Stimulated activated CD8-positive, alpha-beta memory T cell treated with anti-CD3 and anti-CD28 coated beads, Interleukin-4, amount 100 ng/mL, for 1 hour (primary cell): ENCODE measurements at regions not wholly inside any gene's neighbourhood (a gene's known extent, or its start where the extent isn't known, plus 50 kb on each side); places are given as distances from the start of the nearest gene placed in this dataset.

Experiments
- DNase-seq, 2 donors: peaks; one replicate each; pipeline ENCODE4 v3.0.0-alpha.2; 2020; ENCODE audit warnings: low read depth in 2 of 2, low spot score in 1 of 2

DNA sequence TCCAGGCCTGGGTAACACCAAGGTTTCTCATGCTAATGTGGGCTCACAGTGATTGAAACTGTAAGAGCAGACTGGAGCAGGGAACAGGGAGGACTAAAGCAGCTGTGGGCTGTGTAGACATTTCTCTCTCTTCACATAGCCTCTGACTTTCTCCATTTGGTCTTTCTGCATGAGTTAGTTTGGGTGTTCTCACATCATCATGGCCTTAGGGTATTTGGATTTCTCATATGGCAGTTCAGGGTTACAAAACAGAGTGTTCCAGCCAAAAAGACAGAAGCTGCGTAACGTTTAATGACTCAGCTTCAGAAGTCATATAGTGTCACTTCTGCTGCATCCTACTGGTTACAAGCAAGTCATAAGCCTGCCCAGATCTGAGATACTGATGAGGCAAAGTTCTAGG is 52.0 kb upstream of the OSBPL8 start:
- DNase-seq: no peak

DNA sequence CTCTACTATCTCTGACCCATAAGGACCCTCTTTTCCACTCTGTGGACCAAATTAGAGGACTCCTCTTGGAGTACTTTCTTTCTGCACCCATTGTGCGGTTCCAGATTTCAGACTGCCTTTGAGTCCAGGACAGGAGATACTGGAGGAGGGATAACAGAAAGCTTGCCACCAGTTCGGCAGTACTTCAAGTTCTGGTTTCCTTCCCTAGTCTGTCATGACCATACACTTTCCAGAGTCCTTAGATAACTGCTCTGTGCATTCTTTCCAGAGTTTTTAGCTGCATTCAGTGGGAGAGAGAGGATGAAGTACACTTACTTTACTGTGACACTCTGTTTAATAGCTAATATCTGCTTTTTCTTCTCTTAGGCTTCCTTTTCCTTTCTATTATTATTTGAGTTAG is 54.8 kb upstream of the OSBPL8 start:
- no peak for DNase-seq

DNA sequence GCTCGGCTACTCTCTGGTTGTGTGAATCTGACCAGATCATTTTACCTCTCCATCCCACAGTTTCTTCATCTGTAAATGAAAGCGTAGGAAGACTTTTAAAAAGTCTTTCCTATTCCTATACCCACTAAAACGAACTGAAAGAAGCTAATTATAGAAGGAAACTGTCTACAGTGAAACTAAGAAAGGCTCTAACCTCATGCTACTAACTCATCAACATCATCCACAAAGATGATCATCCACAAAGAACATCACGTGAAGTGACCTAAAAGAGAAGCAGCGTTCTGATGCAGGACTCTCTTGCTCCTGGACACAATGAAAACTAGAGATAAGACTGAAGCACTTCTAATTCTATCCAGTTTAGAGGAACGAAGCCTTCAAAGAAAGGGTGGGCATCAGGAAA is 58.5 kb upstream of the OSBPL8 start:
- DNase-seq: no peak

DNA sequence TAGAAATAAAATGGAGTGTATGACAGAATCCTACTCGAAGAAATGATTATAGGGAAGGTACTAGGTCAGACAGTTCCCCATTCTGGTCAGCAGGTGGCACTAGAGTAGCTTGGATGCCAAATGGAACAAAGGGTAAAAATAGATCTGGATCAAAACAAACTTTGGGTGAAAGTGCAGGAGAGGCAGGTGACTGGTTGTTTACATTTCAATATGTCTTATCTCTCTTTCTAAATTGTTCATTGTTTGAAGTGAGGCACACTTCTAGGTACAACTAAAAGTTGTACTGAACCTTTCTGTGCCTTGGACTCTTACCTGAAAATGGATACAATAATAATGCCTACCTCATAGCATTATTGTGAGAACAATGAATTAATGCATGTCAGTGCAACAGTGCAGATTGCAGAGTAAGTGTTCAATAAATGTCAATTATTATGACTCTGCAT is 62.0 kb upstream of the OSBPL8 start:
- DNase-seq: peak; percentile 37 to 49

DNA sequence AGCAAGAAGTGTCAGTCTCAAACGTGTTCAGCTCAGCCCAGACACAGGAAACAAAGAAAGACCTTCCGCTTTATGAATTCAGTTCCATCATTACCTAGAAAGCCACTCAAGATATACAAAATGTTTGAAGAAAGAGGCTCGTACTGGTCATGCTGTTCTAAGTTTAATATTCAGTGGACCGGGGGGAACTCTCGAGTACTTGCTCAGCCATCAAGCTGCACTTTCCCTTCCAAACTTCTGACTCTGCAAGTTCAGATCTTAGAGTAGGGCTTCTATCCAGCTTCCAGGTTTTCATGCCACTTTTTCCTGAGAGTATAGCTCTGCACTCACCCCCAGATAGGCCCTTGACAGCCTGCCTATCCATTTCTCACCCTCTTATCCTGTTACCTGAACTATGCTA is 62.8 kb upstream of the OSBPL8 start:
- no peak for DNase-seq

DNA sequence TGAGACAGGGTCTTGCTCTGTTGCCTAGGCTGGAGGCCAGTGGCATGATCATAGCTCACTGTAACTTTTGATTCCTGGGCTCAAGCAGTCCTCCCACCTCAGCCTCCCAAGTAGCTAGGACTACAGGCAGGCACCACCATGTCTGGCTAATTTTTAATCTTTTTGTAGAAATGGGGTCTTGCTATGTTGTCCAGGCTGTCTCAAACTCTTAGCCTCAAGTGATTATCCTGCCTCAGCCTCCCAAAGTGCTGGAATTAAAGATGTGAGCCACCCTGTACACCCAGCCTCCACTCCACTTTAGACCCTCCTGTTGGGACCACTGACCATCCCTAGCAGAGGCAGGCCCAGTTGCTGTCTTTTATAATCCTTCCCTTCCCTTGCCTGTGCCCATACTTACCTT is 63.3 kb upstream of the OSBPL8 start:
- no peak for DNase-seq

DNA sequence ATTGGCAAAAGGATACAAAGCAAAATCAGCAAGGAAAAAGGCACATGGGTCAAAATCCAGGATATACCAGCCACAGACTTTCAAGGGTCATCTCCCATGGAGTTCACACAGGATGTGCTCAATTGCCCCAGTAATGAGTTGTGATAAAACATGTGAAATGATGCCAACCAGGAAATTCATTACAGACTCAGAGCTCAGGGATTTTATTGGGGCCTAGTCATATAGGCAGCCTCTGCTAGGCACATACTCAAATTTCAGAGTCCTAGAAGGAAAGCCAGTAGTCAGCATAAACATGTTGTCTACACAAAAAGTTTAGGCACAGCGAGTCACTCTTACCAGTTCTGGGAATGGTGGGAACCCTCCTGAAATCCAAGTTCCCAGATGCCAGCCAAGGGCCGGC is 64.4 kb upstream of the OSBPL8 start:
- DNase-seq: no peak

DNA sequence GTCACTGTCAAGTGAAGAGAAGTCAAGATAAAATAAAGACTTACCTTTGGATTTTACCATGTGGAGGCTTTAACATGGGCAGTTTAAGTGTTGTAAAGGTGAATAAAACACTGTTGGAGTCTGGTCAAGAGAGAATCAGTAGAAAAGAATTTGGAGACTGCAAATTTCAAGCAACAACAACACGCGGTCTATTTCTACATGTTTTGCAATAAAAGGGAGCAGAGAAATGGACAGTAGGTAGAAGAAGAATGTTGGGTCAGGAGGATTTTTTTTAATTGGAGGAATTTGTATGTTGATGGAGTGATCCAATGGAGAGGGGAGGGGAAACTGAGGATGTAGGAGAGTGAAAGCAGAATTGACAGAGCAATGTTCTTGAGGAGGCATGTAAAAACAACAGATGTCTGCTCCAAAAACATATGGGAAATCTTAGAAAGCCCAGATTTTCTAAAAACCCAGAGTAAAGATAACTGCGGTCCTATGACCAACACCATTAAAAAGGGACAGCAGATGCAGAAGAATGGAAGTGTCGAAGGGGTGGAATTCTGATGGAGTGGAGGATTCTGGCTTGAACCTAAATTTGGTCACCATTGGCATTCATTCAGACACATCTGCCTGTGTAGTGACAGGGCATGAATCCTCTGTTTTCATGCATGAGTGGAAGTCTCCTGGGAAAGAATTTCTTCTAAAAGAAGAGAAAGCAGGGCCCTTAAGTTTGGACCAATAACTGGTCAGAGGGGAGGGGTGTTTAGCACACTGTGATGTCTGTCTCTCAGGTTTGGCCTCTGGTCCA is 68.0 kb upstream of the OSBPL8 start:
- no peak for DNase-seq

DNA sequence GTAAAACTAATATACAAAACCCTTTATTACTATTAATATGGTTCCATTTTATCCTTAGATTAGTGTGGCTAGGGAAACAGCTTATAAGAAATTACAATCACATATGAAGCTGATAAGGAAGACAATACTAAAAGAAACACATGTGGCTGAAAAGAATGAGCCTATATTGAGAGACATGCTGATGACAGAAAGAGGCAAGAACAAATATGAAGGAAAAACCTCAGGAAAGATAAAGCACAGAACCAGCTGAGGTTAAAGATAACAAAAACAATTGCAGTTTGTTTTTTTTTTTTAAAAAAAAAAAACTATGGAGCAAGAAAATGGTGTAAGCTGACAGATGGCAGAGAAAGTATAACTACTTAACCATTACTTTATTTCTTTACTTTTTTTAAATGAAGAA is 69.2 kb upstream of the OSBPL8 start:
- DNase-seq: no peak

DNA sequence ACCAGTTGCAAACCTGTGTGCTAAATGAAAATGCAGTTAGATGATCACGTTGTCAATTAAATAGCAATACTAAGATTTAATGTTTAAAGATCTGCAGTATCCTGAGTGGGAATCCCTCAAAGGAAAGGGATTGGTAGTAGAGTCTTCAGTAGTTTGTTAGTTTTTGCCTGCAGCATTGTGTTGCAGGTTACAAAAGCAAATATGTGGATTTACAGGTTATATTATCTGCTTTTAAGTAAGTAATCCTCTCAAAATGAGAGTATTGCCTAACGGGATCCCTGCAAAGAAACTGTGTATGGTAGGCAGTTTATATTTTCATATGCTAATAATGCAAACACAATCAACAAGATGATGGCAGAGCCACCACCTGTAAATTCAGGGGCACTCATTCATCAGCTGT is 72.2 kb upstream of the OSBPL8 start:
- no peak for DNase-seq

DNA sequence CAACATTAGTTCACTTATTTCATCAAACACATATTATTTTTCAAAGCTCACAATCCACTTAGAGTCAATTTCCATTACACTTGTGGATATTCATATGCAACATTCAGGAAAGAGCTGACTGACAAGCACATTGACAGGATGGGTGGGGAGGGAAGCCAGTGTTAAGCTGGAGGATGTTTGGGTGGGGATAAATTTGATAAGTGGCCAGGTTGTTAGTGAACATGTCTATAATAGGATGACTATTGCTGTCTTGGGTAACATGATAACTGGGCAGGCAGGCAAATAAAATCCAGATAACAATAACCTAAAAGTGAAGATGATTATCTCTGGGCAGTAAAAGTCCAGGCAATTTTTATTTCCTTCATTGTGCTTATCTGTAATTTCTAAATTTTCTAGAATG is 73.8 kb upstream of the OSBPL8 start:
- no peak for DNase-seq

DNA sequence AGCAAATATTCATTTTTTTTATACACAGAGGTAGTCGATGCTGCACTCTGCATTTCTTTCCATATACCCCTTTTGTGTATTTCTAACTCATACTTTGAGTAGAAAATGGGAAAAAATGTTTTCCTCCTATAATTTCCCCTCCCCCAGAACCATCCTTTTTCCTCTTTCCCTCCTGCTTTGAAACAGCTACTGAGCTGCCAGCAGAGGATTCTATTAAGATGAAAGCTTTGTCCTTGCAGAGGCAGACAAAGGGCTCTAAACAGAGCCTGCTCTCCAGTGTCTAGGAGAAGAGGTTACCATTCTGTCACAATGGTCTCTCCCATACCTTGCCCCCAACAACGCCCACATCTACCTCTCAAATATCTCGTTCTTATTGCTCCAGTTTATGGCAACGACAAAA is 74.6 kb upstream of the OSBPL8 start:
- no peak for DNase-seq

DNA sequence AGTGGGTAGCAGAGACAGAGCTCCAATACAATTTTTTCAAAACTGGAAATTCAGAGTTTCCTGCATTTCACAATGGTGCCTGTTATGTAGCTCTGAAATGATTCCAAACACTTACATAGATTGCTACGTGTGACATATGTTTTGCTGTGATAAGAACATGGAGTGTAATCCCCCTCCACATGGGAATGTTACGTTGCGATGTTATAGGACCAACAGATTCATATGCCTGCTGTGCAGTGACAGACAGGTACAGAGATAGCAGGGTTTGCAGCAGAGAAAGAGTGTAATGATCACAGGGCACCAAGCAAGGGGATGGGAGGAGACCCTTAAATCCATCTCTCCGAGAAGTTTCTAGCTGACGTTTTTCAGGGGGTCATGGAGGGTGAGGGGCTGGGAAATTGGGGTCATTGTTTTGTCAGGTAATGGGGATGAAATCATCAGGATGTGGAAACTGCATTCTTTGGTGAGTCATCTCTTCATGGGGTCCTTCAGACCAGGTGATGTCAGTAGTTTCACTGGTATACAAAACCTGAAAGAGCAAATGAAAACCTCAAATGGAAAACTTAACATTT is 76.6 kb upstream of the OSBPL8 start:
- DNase-seq: no peak

DNA sequence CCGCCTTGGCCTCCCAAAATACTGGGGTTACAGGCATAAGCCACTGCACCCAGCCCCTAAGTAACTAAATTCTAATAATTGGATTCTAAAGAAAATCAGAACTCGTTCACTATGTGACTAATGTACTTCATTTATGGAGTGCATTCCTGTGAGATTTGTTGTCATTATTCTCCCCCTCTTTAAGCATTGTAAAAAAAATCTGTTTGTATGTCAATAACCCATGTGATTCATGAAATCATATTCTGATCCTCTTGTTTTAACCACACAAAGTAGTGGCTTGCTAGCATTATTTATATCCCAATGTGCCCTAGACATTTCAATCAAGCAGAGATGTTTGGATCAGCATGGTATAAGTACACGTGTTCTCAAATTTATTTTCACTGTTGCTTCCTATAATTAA is 78.2 kb upstream of the OSBPL8 start:
- no peak for DNase-seq

DNA sequence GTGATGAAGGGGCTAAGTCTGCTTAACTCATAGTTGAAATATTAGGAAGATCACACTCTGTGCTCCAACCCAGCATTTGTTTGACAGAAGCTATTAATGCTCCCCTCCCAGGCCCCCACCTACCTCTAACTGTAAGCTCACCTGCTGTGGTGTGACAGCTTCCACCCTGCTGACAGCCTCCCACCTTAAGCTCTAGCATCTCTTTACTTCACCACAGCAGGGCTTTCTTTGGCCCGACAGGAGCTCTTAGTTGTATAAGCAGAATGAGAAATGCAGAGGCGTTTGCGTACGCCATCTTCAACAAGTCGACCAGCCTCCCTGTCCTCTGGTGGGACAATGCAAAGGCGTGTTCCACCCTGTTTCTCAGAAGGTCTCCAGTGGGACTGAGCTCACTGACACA is 80.1 kb upstream of the OSBPL8 start:
- DNase-seq: no peak

DNA sequence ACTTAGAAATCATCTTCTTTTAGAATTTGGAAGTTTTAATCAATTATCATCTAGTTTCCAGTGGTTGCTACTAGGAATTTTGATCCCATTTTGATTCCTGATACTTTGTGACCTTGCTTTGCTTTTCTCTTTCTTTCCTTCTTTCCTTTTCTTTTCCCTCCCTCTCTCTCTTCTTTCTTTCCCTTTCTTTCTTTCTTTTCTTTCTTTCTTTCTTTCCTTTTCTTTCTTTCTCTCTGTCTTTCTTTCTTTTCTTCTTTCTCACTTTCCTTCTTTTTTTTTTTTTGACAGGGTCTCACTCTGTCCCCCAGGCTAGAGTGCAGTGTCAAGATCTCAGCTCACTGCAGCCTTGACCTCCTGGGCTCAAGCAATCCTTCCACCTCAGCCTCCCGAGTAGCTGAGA is 81.5 kb upstream of the OSBPL8 start:
- DNase-seq: no peak

DNA sequence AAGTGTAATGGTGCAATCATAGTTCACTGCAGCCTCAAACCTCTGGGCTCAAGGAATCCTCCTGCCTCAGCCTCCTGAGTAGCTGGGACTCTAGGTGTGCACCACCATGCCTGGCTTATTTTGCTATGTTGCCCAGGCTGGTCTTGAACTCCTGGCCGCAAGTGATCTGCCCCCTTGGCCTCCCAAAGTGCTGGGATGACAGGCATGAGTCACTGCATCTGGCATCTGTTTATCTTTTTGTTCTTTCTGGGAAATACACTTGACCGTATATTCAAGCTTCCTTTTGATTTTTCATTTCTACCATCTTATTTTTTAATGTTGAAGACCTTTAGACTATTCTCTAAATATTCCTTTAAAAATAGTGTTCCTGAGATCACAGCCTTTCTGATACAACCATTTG is 82.4 kb upstream of the OSBPL8 start:
- DNase-seq: no peak

DNA sequence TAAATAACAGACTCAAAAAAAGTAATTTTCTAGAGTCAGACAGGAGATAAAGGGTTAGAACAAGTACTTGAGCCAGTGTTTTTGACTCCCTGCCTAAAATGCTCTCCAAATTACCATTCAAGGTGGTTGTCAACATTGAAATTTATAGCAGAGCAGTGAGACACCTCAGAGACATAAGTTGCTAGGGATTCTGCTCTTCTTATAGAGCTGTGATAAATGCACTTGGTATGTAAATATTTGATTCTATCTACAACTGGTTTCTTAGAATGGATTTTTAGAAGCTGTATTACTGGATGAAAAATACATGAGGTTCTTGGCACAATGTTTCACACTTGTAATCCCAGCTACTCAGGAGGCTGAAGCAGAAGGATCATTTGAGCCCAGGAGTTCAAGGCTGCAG is 83.9 kb upstream of the OSBPL8 start:
- DNase-seq: no peak

DNA sequence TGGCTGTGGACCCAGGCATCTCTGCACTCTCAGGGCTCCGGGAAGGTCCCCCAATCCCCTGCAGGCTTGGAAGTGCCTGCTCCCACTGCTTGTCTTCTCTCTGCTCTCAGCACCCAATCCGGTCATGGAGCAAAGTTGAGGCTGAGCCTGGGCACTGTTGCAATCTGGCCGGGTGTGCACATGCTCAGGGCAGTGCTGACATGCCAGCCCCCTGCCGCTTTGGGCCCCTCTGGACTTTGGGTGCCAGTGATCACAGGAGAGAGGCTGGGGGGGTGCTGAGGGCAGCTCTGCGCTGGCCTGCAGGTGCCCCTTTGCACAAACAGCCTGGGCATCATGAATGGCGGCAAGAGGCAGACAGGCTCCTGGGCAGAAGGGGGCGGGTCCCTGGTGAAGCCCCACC is 85.4 kb upstream of the OSBPL8 start:
- no peak for DNase-seq

DNA sequence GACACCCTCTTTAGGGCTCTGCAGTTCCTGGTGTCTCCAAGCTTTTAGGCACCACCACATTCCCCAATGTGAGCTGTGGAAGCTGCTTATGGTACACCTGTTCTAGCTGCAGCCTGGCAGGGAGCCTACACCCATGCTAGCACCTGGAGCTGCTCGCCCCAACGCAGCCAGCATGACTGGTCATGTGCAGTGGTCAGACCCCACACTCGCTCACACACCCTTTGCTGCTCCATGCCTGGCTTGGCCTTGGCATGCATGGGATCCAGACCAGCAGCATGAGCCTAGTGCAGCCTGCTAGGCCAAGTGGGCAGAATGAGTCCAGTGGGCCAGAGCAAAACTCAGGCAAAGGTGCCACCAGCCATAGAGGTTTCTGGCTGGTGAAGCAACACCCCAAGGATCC is 86.4 kb upstream of the OSBPL8 start:
- DNase-seq: no peak

DNA sequence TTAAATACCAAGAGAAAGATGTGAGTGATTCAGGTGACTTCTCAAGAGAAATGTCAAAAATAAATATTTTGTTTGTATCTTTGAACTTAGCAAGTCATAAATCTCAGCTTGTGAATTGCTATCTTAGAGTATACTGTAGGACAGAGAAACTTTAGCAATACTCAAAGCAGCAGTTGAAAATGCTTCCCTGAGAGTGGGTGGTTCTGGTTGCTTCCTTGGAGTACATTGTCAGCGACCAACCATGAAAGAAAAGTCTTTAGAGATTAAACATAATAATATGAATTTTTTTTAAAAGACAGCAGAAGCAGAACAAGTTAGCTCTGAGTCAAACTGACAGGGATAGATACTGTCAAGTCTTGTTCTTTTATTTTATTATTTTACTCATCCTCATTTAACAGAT is 86.8 kb upstream of the OSBPL8 start:
- DNase-seq: no peak

DNA sequence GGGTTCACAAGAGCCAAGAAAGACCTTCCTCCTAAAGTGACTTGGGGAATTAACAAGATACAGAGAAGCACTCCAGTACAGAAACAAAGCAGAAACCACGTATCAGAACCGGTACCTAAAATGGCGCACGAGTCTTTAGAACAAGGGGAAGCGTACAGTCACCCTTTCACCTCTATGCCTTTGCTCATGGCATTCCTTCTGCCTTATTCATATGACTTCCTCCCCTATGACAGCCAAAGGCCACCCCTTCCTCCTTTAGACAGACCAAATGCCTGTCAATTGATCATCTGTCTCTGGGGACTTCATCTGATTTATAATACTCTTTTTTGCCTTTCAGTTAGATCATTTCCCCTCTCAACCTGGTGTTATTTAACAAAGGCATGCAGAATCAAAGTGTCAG is 89.5 kb upstream of the OSBPL8 start:
- DNase-seq: no peak

DNA sequence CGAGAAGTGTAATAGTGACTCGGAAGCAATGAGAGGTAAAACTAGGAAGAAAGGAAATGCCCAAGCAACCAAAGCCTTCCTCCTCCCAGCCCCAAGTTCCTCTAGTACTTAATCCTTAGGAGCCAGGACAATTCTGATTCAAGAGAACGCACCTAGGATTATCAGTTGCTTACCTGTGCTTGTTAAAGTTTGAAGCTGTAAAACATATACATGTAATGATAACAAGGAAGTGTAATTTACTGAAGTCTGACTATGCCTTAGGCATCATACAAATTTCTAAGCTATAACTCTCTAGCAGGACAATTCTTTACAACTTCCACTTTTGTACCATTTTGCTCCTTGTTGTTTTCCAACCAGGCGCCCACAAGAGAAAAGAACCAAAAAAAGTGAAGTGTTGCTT is 92.8 kb upstream of the OSBPL8 start:
- DNase-seq: no peak
